ENCODE measurements at regions not wholly inside any gene's neighbourhood (a gene's known extent, or its start where the extent isn't known, plus 50 kb on each side); places are given as distances from the start of the nearest gene placed in this dataset.

DNA sequence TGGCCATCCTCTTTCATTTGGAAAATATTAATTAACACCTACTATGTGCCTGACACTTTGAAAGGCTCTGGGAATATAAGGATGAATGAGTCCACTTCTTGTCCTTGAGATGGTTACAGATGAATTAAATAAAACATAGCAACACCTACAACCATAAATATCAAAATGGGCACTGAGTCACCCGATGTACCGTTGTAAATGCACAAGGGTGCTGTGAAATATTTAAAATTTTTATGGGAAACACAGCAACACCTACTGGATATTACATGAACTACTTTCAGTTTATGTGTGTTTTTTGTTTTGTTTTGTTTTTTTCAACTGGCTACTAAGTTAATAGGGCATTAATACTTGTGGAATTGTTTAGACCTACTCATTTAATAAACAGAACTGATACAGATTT, 239.0 kb upstream of the NAALADL2 start:
- in situ Hi-C loops (cut with MboI; ENCODE audit: low sequenced_read_pairs, unreplicated experiment) = no loop called here

DNA sequence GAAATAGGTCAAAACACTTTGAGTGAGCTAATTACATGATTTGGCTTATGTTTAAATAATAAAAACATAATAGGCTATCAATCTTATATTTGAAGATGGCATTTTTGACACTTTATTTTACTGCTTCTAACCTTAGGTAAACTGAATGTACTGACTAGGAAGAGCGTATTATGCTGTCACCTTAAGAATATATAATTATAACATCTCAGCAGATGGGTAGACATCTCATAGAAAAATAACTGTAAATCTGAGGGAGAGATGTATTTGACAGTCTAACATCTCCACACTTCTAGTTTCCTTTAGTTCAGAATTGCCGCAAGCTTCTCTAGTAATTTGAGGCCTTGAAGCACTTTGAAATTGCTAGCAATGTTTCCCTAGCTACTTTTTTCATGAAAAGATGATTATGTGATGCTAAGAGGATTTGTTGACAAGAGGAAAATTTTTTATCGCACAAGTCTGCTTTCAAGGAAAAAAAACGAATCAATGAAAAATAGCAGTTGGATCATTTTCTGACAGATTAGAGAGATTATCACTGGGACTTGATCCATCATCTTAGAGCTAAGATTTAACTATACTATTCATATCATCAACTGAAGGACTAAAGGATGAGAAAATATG, 238.2 kb upstream of the NAALADL2 start:
- no peak for DNase-seq (ENCODE audit: low spot score)
- TF ChIP-seq CTCF (IDR thresholded peaks at IDR 0.05; ENCODE audit: borderline replicate concordance, control extremely low read depth, extremely low read depth, insufficient read depth, missing control alignments) = no peak
- in situ Hi-C loops (cut with MboI; ENCODE audit: low sequenced_read_pairs, unreplicated experiment) = no loop called here

More for the DNA sequence above, 239.0 kb upstream of the NAALADL2 start:
- no peak for TF ChIP-seq CTCF (IDR thresholded peaks at IDR 0.05; ENCODE audit: borderline replicate concordance, control extremely low read depth, extremely low read depth, insufficient read depth, missing control alignments)
- DNase-seq (ENCODE audit: low spot score) = no peak

- DNase-seq (ENCODE audit: low spot score) = no peak
- in situ Hi-C loops (cut with MboI; ENCODE audit: low sequenced_read_pairs, unreplicated experiment) = no loop called here
- TF ChIP-seq CTCF (IDR thresholded peaks at IDR 0.05; ENCODE audit: borderline replicate concordance, control extremely low read depth, extremely low read depth, insufficient read depth, missing control alignments) = no peak
Observed at GRCh38 chr3:174633342-174633741, 225.8 kb upstream of the NAALADL2 start.

GRCh38 chr3:174636451-174636850, 222.7 kb upstream of the NAALADL2 start:
- no peak for DNase-seq (ENCODE audit: low spot score)
- no peak for TF ChIP-seq CTCF (IDR thresholded peaks at IDR 0.05; ENCODE audit: borderline replicate concordance, control extremely low read depth, extremely low read depth, insufficient read depth, missing control alignments)
- in situ Hi-C loops (cut with MboI; ENCODE audit: low sequenced_read_pairs, unreplicated experiment) = no loop called here

GRCh38 chr3:174639406-174639805, 219.7 kb upstream of the NAALADL2 start:
- no peak for DNase-seq (ENCODE audit: low spot score)
- TF ChIP-seq CTCF (IDR thresholded peaks at IDR 0.05; ENCODE audit: borderline replicate concordance, control extremely low read depth, extremely low read depth, insufficient read depth, missing control alignments) = no peak
- in situ Hi-C loops (cut with MboI; ENCODE audit: low sequenced_read_pairs, unreplicated experiment) = no loop called here

- in situ Hi-C loops (cut with MboI; ENCODE audit: low sequenced_read_pairs, unreplicated experiment) = no loop called here
- no peak for DNase-seq (ENCODE audit: low spot score)
- TF ChIP-seq CTCF (IDR thresholded peaks at IDR 0.05; ENCODE audit: borderline replicate concordance, control extremely low read depth, extremely low read depth, insufficient read depth, missing control alignments) = no peak
Observed at GRCh38 chr3:174639970-174640369, 219.2 kb upstream of the NAALADL2 start.
